ENCODE measurements at regions not wholly inside any gene's neighbourhood (a gene's known extent, or its start where the extent isn't known, plus 50 kb on each side); places are given as distances from the start of the nearest gene placed in this dataset.

DNA sequence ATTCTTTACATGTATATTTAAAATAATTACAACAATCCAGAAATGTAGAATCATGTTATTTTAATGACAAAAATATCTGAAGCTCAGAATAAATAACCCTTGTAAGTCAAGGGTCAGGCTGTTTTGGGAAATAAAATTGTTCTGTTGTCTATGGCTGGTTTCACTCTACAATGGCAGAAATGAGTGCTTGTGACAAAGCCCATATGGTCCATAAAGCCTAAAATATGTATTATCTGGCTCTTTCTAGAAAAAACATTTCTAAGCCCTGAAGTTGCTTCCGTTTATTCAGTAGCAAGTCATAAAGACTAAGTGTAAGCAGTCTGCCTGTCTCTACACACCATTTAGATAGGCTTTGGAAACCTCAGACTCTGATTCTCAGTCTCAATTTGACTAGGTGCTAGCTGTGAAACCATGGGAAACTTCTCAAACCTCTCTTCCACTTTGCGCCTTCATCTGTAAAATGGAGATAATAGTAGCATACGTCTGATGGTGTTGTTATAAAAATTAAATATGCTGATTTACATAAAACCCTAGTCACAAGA, 365.7 kb upstream of the CA10 start:
- no peak for DNase-seq
- Histone ChIP-seq H3K4me2 (replicated peaks; ENCODE audit: extremely low read depth, low read length, poor library complexity, severe bottlenecking) (no peak overlapping the region), H3K9me3 (replicated peaks in 1 of 2; ENCODE audit: control insufficient read depth in 1 of 2, insufficient read depth in 1 of 2, low read length in 2 of 2) (peaks cover 0 to 4% of the 10 kb centered on the region in 2 donors), H3K27me3 (ENCODE audit: control insufficient read depth in 2 of 2, insufficient read depth in 2 of 2, low read length in 2 of 2) (no peaks in the 10 kb centered on the region), H3K4me3 (replicated peaks in 1 of 3; ENCODE audit: low read depth in 2 of 3, low read length in 3 of 3) (no peak overlapping the region), H3K36me3 (replicated peaks in 1 of 2; ENCODE audit: control insufficient read depth in 1 of 2, insufficient read depth in 2 of 2, low read length in 2 of 2) (no peaks in the 10 kb centered on the region), H3K4me1 (ENCODE audit: control insufficient read depth in 1 of 2, insufficient read depth in 2 of 2, low read length in 2 of 2) (no peaks in the 10 kb centered on the region), H2AFZ (ENCODE audit: insufficient read depth, low read depth, low read length, poor library complexity, severe bottlenecking) (no peak overlapping the region), H3K27ac (ENCODE audit: low read depth in 1 of 2, low read length in 2 of 2) (no peak overlapping the region), H3K79me2 (ENCODE audit: insufficient read depth, low read length) (no peaks in the 10 kb centered on the region), H4K20me1 (ENCODE audit: insufficient read depth, low read length) (no peaks in the 10 kb centered on the region), H3K9ac (ENCODE audit: insufficient read depth, low read length, poor library complexity, severe bottlenecking) (no peak overlapping the region)
- no peak overlapping the region for H3K27ac Mint-ChIP-seq
- no peaks in the 10 kb centered on the region for H3K36me3 Mint-ChIP-seq
- no peak overlapping the region for H3K4me3 Mint-ChIP-seq
- WGBS (ENCODE audit: insufficient coverage), result no CpG with 5 or more reads among the region's 3 CpGs
- no peaks in the 10 kb centered on the region for H3K27me3 Mint-ChIP-seq (ENCODE audit: low read depth in 3 of 3)
- intact Hi-C loops (cut with micrococcal nuclease), result no loop called here
- no peak for TF ChIP-seq CTCF (IDR thresholded peaks at IDR 0.05)
- no peaks in the 10 kb centered on the region for H3K4me1 Mint-ChIP-seq
- H3K9me3 Mint-ChIP-seq, result peaks cover 0 to 6% (median 2%) of the 10 kb centered on the region in 7 donors

DNA sequence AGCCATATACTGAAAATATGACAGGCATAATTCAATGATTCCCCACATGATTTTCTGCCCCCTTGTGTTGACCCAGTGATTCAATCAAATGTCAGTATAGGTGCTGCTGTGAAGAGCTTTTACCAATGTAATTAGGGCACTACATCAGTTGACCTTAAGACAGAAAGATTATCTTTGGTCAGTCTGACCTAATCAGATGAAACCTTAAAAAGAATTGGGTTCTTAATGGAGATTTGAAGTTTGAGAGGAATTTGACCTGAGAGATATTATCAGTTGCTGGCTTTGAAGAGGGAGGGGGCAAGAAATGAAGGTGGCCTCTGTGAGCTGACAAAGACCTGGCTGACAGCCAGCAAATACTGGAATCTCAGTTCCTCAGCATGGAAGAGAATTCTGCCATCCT, 358.7 kb upstream of the CA10 start:
- Mint-ChIP-seq H3K27me3 (ENCODE audit: low read depth in 3 of 3) (no peaks in the 10 kb centered on the region), H3K36me3 (no peaks in the 10 kb centered on the region), H3K4me1 (no peaks in the 10 kb centered on the region), H3K4me3 (no peak overlapping the region), H3K27ac (no peak overlapping the region), H3K9me3 (peaks cover 0 to 7% (median 2%) of the 10 kb centered on the region in 7 donors)
- Histone ChIP-seq H3K79me2 (ENCODE audit: insufficient read depth, low read length) (no peaks in the 10 kb centered on the region), H2AFZ (ENCODE audit: insufficient read depth, low read depth, low read length, poor library complexity, severe bottlenecking) (no peak overlapping the region), H3K4me3 (replicated peaks in 1 of 3; ENCODE audit: low read depth in 2 of 3, low read length in 3 of 3) (no peak overlapping the region), H3K4me1 (ENCODE audit: control insufficient read depth in 1 of 2, insufficient read depth in 2 of 2, low read length in 2 of 2) (no peaks in the 10 kb centered on the region), H3K9ac (ENCODE audit: insufficient read depth, low read length, poor library complexity, severe bottlenecking) (no peak overlapping the region), H3K27me3 (ENCODE audit: control insufficient read depth in 2 of 2, insufficient read depth in 2 of 2, low read length in 2 of 2) (no peaks in the 10 kb centered on the region), H3K9me3 (replicated peaks in 1 of 2; ENCODE audit: control insufficient read depth in 1 of 2, insufficient read depth in 1 of 2, low read length in 2 of 2) (peaks cover 0 to 4% of the 10 kb centered on the region in 2 donors), H4K20me1 (ENCODE audit: insufficient read depth, low read length) (no peaks in the 10 kb centered on the region), H3K4me2 (replicated peaks; ENCODE audit: extremely low read depth, low read length, poor library complexity, severe bottlenecking) (no peak overlapping the region), H3K27ac (ENCODE audit: low read depth in 1 of 2, low read length in 2 of 2) (no peak overlapping the region), H3K36me3 (replicated peaks in 1 of 2; ENCODE audit: control insufficient read depth in 1 of 2, insufficient read depth in 2 of 2, low read length in 2 of 2) (no peaks in the 10 kb centered on the region)
- no peak for DNase-seq
- TF ChIP-seq CTCF (IDR thresholded peaks at IDR 0.05), result no peak
- intact Hi-C loops (cut with micrococcal nuclease), result no loop called here
